ENCODE measurements at regions not wholly inside any gene's neighbourhood (a gene's known extent, or its start where the extent isn't known, plus 50 kb on each side); places are given as distances from the start of the nearest gene placed in this dataset.

- Histone ChIP-seq H3K27ac (ENCODE audit: extremely low read length, insufficient read depth, low read length) (no peak overlapping the region), H3K4me3 (replicated peaks in 1 of 3; ENCODE audit: insufficient read depth in 1 of 3, low read depth in 2 of 3, low read length in 3 of 3) (no peak overlapping the region), H3K27me3 (ENCODE audit: control insufficient read depth in 1 of 2, insufficient read depth in 2 of 2, low read length in 2 of 2) (peaks cover 1 to 5% of the 10 kb centered on the region in 2 experiments; a peak in 2 of 5 replicates), H3K9me3 (ENCODE audit: low read length) (no peaks in the 10 kb centered on the region), H2AFZ (ENCODE audit: low read length) (no peak overlapping the region), H4K20me1 (ENCODE audit: insufficient read depth, low read length) (no peaks in the 10 kb centered on the region), H3K79me2 (ENCODE audit: insufficient read depth, low read length) (no peaks in the 10 kb centered on the region), H3K36me3 (replicated peaks in 1 of 2; ENCODE audit: control insufficient read depth in 1 of 2, insufficient read depth in 2 of 2, low read length in 2 of 2) (no peaks in the 10 kb centered on the region), H3K4me2 (ENCODE audit: low read depth, low read length) (no peak overlapping the region), H3K4me1 (ENCODE audit: insufficient read depth, low read length) (no peaks in the 10 kb centered on the region), H3K9ac (ENCODE audit: insufficient read depth, low read depth, low read length) (no peak overlapping the region)
- no TSS peak for BruUV-seq (replicated peaks)
- WGBS (ENCODE audit: low lambda C conversion rate), result 16% methylated on average over 7 of the region's 14 CpGs
- in situ Hi-C loops (cut with HindIII; ENCODE audit: extremely low pct_ligation_motif_present, low pct_unique_long_range_greater_than_20kb) (no loop called here), intact Hi-C loops (cut with micrococcal nuclease; ENCODE audit: unreplicated experiment) (no loop called here)
- TF ChIP-seq TARDBP (CRISPR knock-in tag; IDR thresholded peaks at IDR 0.05) (no peak), CSRNP1 (CRISPR knock-in tag; IDR thresholded peaks at IDR 0.05) (no peak), ZNF224 (CRISPR knock-in tag; IDR thresholded peaks at IDR 0.05) (no peak), ZNF652 (CRISPR knock-in tag; IDR thresholded peaks at IDR 0.05; ENCODE audit: borderline replicate concordance, low read depth) (no peak), ZNF503 (CRISPR knock-in tag; IDR thresholded peaks at IDR 0.05) (no peak), SUZ12 (IDR thresholded peaks at IDR 0.05; ENCODE audit: low read depth, low read length) (no peak), GZF1 (CRISPR knock-in tag; IDR thresholded peaks at IDR 0.05) (no peak), TEAD2 (CRISPR knock-in tag; IDR thresholded peaks at IDR 0.05) (no peak), ZNF580 (CRISPR knock-in tag; IDR thresholded peaks at IDR 0.05; ENCODE audit: borderline replicate concordance, low read depth) (no peak), HES4 (CRISPR knock-in tag; IDR thresholded peaks at IDR 0.05; ENCODE audit: borderline replicate concordance) (no peak)
- no peak for DNase-seq (ENCODE audit: low spot score)
- no peak for FAIRE-seq
- peak; percentile 94 for ATAC-seq
- ChIA-PET POLR2A (no interaction called here), CTCF (ENCODE audit: low intra/inter-chr PET ratio, low total read pairs) (no interaction called here)
Measured at GRCh38 chr13:19345916-19346422, 164.3 kb upstream of the TUBA3C start.
